Lower leg skin (tissue), 4 donors: ENCODE measurements at regions not wholly inside any gene's neighbourhood (a gene's known extent, or its start where the extent isn't known, plus 50 kb on each side); places are given as distances from the start of the nearest gene placed in this dataset.
"Not testable (repeated sequence)": the region's sequence is repeated elsewhere in the genome, so short reads cannot be mapped to it uniquely, and the experiment has no call there.

Experiments
- DNase-seq, 2 donors: peaks; one replicate each; pipeline ENCODE4 v3.0.0-alpha.2; 2019; ENCODE audit warnings: low spot score in 2 of 2
- H3K4me3 ChIP-seq: fragments of 200-600 bp; sonication (generic); 2 replicates; pipeline ENCODE4 v1.5.1; 2017; ENCODE audit warnings: mild to moderate bottlenecking, low read depth; ENCODE audit not compliant: poor library complexity, severe bottlenecking
- CTCF ChIP-seq, 3 donors: fragments of 450-650 bp; IDR thresholded peaks; one replicate each; pipeline ENCODE4 v1.5.1; 2016; ENCODE audit warnings: antibody characterized with exemption in 3 of 3, mild to moderate bottlenecking in 3 of 3, moderate library complexity in 2 of 3
- POLR2A ChIP-seq, 2 donors: fragments of 450-650 bp; IDR thresholded peaks; one replicate each; pipeline ENCODE4 v1.6.1; 2016 to 2017; ENCODE audit warnings: antibody characterized with exemption in 2 of 2, mild to moderate bottlenecking in 1 of 2, moderate library complexity in 1 of 2
- WGBS, 2 donors: methylation state at CpG; one replicate each; pipeline ENCODE4 v1.1.5; 2018; 5-methylcytosine and 5-hydroxymethylcytosine counted together
- intact Hi-C: fragments of 100-400 bp; cut with DNase I; formaldehyde crosslinking; loops from one replicate; pipeline ENCODE4 v1.15.0; 2023; ENCODE audit warnings: low total_unique reads

- no peak overlapping the region for H3K4me3 ChIP-seq
- WGBS, 2 donors: 42 to 43% methylated on average over 17 to 19 of the region's 19 CpGs
- DNase-seq: no peak
- no peak for TF ChIP-seq CTCF (IDR thresholded peaks at IDR 0.05)
- no peak for TF ChIP-seq POLR2A (IDR thresholded peaks at IDR 0.05)
- intact Hi-C loops: no loop called here
Observed at GRCh38 chr6:168376811-168377483, 57.4 kb upstream of the DACT2 start.

DNA sequence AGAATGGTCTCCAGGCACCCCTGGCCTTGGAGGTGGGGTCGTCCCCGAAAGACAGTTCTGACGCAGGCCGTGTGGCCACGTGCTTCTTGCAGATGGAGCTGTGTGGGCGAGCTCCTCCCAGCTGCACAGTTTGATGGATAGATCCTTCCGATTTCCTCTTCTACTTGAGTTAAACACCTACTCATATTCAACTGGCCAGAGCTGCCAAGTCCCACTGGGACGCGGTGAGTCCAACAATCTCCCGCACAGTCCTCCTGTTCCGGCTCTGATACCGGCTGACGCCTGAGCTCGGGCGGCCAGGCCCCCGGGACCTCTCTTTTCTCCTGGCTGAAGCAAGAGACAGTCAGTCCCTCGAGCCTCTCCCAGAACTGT lies 57.9 kb upstream of the DACT2 start:
- 32 to 34% methylated on average over 17 of the region's 17 CpGs for WGBS, 2 donors
- DNase-seq: no peak
- intact Hi-C loops: no loop called here
- TF ChIP-seq CTCF (IDR thresholded peaks at IDR 0.05) (no peak), POLR2A (IDR thresholded peaks at IDR 0.05) (no peak)
- no peak overlapping the region for H3K4me3 ChIP-seq

GRCh38 chr6:168377856-168378832 lies 58.6 kb upstream of the DACT2 start:
- intact Hi-C loops: no loop called here
- DNase-seq: no peak
- TF ChIP-seq CTCF (IDR thresholded peaks at IDR 0.05) (no peak), POLR2A (IDR thresholded peaks at IDR 0.05) (no peak)
- WGBS, 2 donors: 80 to 83% methylated on average over 28 of the region's 28 CpGs
- no peak overlapping the region for H3K4me3 ChIP-seq

GRCh38 chr6:168379579-168379978 lies 60.0 kb upstream of the DACT2 start:
- H3K4me3 ChIP-seq, intact Hi-C loops, DNase-seq: not testable (repeated sequence)
- WGBS, 2 donors: 83 to 93% methylated on average over 13 to 15 of the region's 20 CpGs

GRCh38 chr6:168380166-168380955 lies 60.6 kb upstream of the SMOC2 start:
- intact Hi-C loops, DNase-seq, H3K4me3 ChIP-seq: not testable (repeated sequence)
- 92% methylated on average over 37 of the region's 38 CpGs for WGBS, 2 donors

- DNase-seq: no peak
- TF ChIP-seq CTCF (IDR thresholded peaks at IDR 0.05): no peak
- no peak for TF ChIP-seq POLR2A (IDR thresholded peaks at IDR 0.05)
- intact Hi-C loops: no loop called here
- H3K4me3 ChIP-seq: no peak overlapping the region
- WGBS, 2 donors: 77 to 84% methylated on average over 16 of the region's 16 CpGs
Observed at GRCh38 chr6:168380956-168381605, 59.9 kb upstream of the SMOC2 start.
